ENCODE measurements at regions not wholly inside any gene's neighbourhood (a gene's known extent, or its start where the extent isn't known, plus 50 kb on each side); places are given as distances from the start of the nearest gene placed in this dataset.

GRCh38 chr16:5468488-5468887 lies 370.9 kb upstream of the EEF2KMT start:
- TF ChIP-seq POLR2AphosphoS5 (IDR thresholded peaks at IDR 0.05; ENCODE audit: borderline replicate concordance, low read depth, low read length) (no peak), EZH2 (IDR thresholded peaks at IDR 0.05) (no peak), FOXP2 (optimal IDR thresholded peaks at IDR 0.05; ENCODE audit: control extremely low read depth, extremely low read length, insufficient read depth) (no peak)
- Histone ChIP-seq H3K4me3 (no peak overlapping the region), H3K9ac (ENCODE audit: insufficient read length) (no peak overlapping the region), H3K27ac (no peak overlapping the region), H3K9me3 (ENCODE audit: low read depth, low read length) (no peaks in the 10 kb centered on the region), H3K36me3 (ENCODE audit: insufficient read depth, low read length) (no peaks in the 10 kb centered on the region)
- DNase-seq (ENCODE audit: low read depth, low spot score): no peak

GRCh38 chr16:5467552-5467951 lies 370.0 kb upstream of the EEF2KMT start:
- Histone ChIP-seq H3K9me3 (ENCODE audit: low read depth, low read length) (no peaks in the 10 kb centered on the region), H3K36me3 (ENCODE audit: insufficient read depth, low read length) (no peaks in the 10 kb centered on the region), H3K9ac (ENCODE audit: insufficient read length) (no peak overlapping the region), H3K27ac (no peak overlapping the region), H3K4me3 (no peak overlapping the region)
- TF ChIP-seq POLR2AphosphoS5 (IDR thresholded peaks at IDR 0.05; ENCODE audit: borderline replicate concordance, low read depth, low read length) (no peak), EZH2 (IDR thresholded peaks at IDR 0.05) (no peak), FOXP2 (optimal IDR thresholded peaks at IDR 0.05; ENCODE audit: control extremely low read depth, extremely low read length, insufficient read depth) (no peak)
- no peak for DNase-seq (ENCODE audit: low read depth, low spot score)

GRCh38 chr16:5466551-5466950 lies 369.0 kb upstream of the EEF2KMT start:
- H3K27ac ChIP-seq: no peak overlapping the region
- H3K36me3 ChIP-seq (ENCODE audit: insufficient read depth, low read length): no peaks in the 10 kb centered on the region
- no peak for DNase-seq (ENCODE audit: low read depth, low spot score)
- no peaks in the 10 kb centered on the region for H3K9me3 ChIP-seq (ENCODE audit: low read depth, low read length)
- H3K4me3 ChIP-seq: no peak overlapping the region
- TF ChIP-seq POLR2AphosphoS5 (IDR thresholded peaks at IDR 0.05; ENCODE audit: borderline replicate concordance, low read depth, low read length) (no peak), FOXP2 (optimal IDR thresholded peaks at IDR 0.05; ENCODE audit: control extremely low read depth, extremely low read length, insufficient read depth) (no peak), EZH2 (IDR thresholded peaks at IDR 0.05) (no peak)
- no peak overlapping the region for H3K9ac ChIP-seq (ENCODE audit: insufficient read length)

GRCh38 chr16:5465714-5466113 lies 368.1 kb upstream of the EEF2KMT start:
- no peak for DNase-seq (ENCODE audit: low read depth, low spot score)
- TF ChIP-seq EZH2 (IDR thresholded peaks at IDR 0.05): no peak
- TF ChIP-seq POLR2AphosphoS5 (IDR thresholded peaks at IDR 0.05; ENCODE audit: borderline replicate concordance, low read depth, low read length): no peak
- Histone ChIP-seq H3K27ac (no peak overlapping the region), H3K9me3 (ENCODE audit: low read depth, low read length) (no peaks in the 10 kb centered on the region), H3K36me3 (ENCODE audit: insufficient read depth, low read length) (no peaks in the 10 kb centered on the region), H3K4me3 (no peak overlapping the region), H3K9ac (ENCODE audit: insufficient read length) (no peak overlapping the region)

- no peaks in the 10 kb centered on the region for H3K36me3 ChIP-seq (ENCODE audit: insufficient read depth, low read length)
- TF ChIP-seq FOXP2 (optimal IDR thresholded peaks at IDR 0.05; ENCODE audit: control extremely low read depth, extremely low read length, insufficient read depth) (no peak), EZH2 (IDR thresholded peaks at IDR 0.05) (no peak), POLR2AphosphoS5 (IDR thresholded peaks at IDR 0.05; ENCODE audit: borderline replicate concordance, low read depth, low read length) (no peak)
- H3K27ac ChIP-seq: no peak overlapping the region
- H3K4me3 ChIP-seq: no peak overlapping the region
- no peak overlapping the region for H3K9ac ChIP-seq (ENCODE audit: insufficient read length)
- no peaks in the 10 kb centered on the region for H3K9me3 ChIP-seq (ENCODE audit: low read depth, low read length)
- no peak for DNase-seq (ENCODE audit: low read depth, low spot score)
Observed at GRCh38 chr16:5463820-5464219, 366.2 kb upstream of the EEF2KMT start.

- H3K9me3 ChIP-seq (ENCODE audit: low read depth, low read length): no peaks in the 10 kb centered on the region
- TF ChIP-seq FOXP2 (optimal IDR thresholded peaks at IDR 0.05; ENCODE audit: control extremely low read depth, extremely low read length, insufficient read depth) (no peak), POLR2AphosphoS5 (IDR thresholded peaks at IDR 0.05; ENCODE audit: borderline replicate concordance, low read depth, low read length) (no peak), EZH2 (IDR thresholded peaks at IDR 0.05) (no peak)
- no peak for DNase-seq (ENCODE audit: low read depth, low spot score)
Observed at GRCh38 chr16:5461574-5461973, 364.0 kb upstream of the EEF2KMT start.

GRCh38 chr16:5461141-5461540 lies 363.5 kb upstream of the EEF2KMT start:
- Histone ChIP-seq H3K9ac (ENCODE audit: insufficient read length) (no peak overlapping the region), H3K27ac (no peak overlapping the region), H3K9me3 (ENCODE audit: low read depth, low read length) (no peaks in the 10 kb centered on the region), H3K4me3 (no peak overlapping the region), H3K36me3 (ENCODE audit: insufficient read depth, low read length) (no peaks in the 10 kb centered on the region)
- TF ChIP-seq POLR2AphosphoS5 (IDR thresholded peaks at IDR 0.05; ENCODE audit: borderline replicate concordance, low read depth, low read length): no peak
- no peak for TF ChIP-seq FOXP2 (optimal IDR thresholded peaks at IDR 0.05; ENCODE audit: control extremely low read depth, extremely low read length, insufficient read depth)
- TF ChIP-seq EZH2 (IDR thresholded peaks at IDR 0.05): no peak
- no peak for DNase-seq (ENCODE audit: low read depth, low spot score)

More at GRCh38 chr16:5461574-5461973, 364.0 kb upstream of the EEF2KMT start:
- Histone ChIP-seq H3K27ac (no peak overlapping the region), H3K36me3 (ENCODE audit: insufficient read depth, low read length) (no peaks in the 10 kb centered on the region), H3K4me3 (no peak overlapping the region), H3K9ac (ENCODE audit: insufficient read length) (no peak overlapping the region)

GRCh38 chr16:5460701-5461100 lies 363.1 kb upstream of the EEF2KMT start:
- H3K36me3 ChIP-seq (ENCODE audit: insufficient read depth, low read length): no peaks in the 10 kb centered on the region
- no peak overlapping the region for H3K27ac ChIP-seq
- no peak for TF ChIP-seq EZH2 (IDR thresholded peaks at IDR 0.05)
- TF ChIP-seq FOXP2 (optimal IDR thresholded peaks at IDR 0.05; ENCODE audit: control extremely low read depth, extremely low read length, insufficient read depth): no peak
- no peak for TF ChIP-seq POLR2AphosphoS5 (IDR thresholded peaks at IDR 0.05; ENCODE audit: borderline replicate concordance, low read depth, low read length)
- no peak overlapping the region for H3K9ac ChIP-seq (ENCODE audit: insufficient read length)
- no peak for DNase-seq (ENCODE audit: low read depth, low spot score)
- H3K9me3 ChIP-seq (ENCODE audit: low read depth, low read length): no peaks in the 10 kb centered on the region
- H3K4me3 ChIP-seq: no peak overlapping the region

GRCh38 chr16:5459863-5460262 lies 362.3 kb upstream of the EEF2KMT start:
- Histone ChIP-seq H3K9ac (ENCODE audit: insufficient read length) (no peak overlapping the region), H3K36me3 (ENCODE audit: insufficient read depth, low read length) (no peaks in the 10 kb centered on the region), H3K4me3 (no peak overlapping the region), H3K27ac (no peak overlapping the region), H3K9me3 (ENCODE audit: low read depth, low read length) (no peaks in the 10 kb centered on the region)
- TF ChIP-seq EZH2 (IDR thresholded peaks at IDR 0.05) (peak; percentile 84), FOXP2 (optimal IDR thresholded peaks at IDR 0.05; ENCODE audit: control extremely low read depth, extremely low read length, insufficient read depth) (no peak)
- DNase-seq (ENCODE audit: low read depth, low spot score): no peak

All from SK-N-MC (cell line).